ENCODE measurements at regions not wholly inside any gene's neighbourhood (a gene's known extent, or its start where the extent isn't known, plus 50 kb on each side); places are given as distances from the start of the nearest gene placed in this dataset.
"Not testable (repeated sequence)": the region's sequence is repeated elsewhere in the genome, so short reads cannot be mapped to it uniquely, and the experiment has no call there.

GRCh38 chr18:68383979-68384378 is 330.9 kb downstream of the TMX3 start:
- TF ChIP-seq, protein P1, sequence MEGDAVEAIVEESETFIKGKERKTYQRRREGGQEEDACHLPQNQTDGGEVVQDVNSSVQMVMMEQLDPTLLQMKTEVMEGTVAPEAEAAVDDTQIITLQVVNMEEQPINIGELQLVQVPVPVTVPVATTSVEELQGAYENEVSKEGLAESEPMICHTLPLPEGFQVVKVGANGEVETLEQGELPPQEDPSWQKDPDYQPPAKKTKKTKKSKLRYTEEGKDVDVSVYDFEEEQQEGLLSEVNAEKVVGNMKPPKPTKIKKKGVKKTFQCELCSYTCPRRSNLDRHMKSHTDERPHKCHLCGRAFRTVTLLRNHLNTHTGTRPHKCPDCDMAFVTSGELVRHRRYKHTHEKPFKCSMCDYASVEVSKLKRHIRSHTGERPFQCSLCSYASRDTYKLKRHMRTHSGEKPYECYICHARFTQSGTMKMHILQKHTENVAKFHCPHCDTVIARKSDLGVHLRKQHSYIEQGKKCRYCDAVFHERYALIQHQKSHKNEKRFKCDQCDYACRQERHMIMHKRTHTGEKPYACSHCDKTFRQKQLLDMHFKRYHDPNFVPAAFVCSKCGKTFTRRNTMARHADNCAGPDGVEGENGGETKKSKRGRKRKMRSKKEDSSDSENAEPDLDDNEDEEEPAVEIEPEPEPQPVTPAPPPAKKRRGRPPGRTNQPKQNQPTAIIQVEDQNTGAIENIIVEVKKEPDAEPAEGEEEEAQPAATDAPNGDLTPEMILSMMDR (IDR thresholded peaks at IDR 0.05; ENCODE audit: low read depth, low read length), result not testable (repeated sequence)
- TF ChIP-seq POLR2A (IDR thresholded peaks at IDR 0.05; ENCODE audit: extremely low read depth, insufficient read length); MYC (IDR thresholded peaks at IDR 0.05; ENCODE audit: low read depth, low read length): not testable (repeated sequence)
- TF ChIP-seq, protein P2, sequence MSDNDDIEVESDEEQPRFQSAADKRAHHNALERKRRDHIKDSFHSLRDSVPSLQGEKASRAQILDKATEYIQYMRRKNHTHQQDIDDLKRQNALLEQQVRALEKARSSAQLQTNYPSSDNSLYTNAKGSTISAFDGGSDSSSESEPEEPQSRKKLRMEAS (IDR thresholded peaks at IDR 0.05; ENCODE audit: low read depth, low read length), result not testable (repeated sequence)
